CMK (cell line): ENCODE measurements at regions not wholly inside any gene's neighbourhood (a gene's known extent, or its start where the extent isn't known, plus 50 kb on each side); places are given as distances from the start of the nearest gene placed in this dataset.
"Not testable (repeated sequence)": the region's sequence is repeated elsewhere in the genome, so short reads cannot be mapped to it uniquely, and the experiment has no call there.

Experiments used
- DNase-seq: peaks from one replicate; pipeline ENCODE4 v3.0.0-alpha.2; 2010; ENCODE audit warnings: low read depth

DNA sequence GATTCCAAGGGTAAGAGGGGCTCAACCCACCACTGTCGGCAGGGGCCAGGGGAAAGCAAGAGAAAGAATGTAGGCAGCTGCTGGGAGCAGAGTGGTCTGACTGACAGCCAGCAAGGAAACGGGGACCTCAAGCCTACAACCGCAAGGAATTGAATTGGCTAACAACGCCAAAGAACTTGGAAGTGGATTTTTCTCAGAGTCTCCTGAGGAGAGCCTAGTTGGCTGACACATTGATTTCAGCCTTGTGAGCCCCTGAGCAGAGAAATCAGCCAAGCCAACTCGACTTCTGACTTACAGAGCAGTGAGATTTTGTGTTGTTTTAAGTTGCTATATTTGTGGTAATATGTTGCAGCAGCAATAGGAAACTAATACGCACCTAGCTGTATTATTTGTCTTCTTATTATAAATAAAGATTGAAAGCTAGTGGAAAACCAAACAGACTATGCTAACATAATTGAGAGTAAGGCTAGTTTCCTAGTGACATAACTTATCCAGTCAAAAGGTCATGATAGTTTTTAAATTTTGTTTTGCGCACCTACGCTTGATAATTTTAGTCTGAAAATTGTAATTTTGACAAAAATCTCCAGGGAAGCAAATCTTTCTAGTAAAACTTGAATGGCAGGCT, 145.8 kb upstream of the HCCS start:
- no peak for DNase-seq

DNA sequence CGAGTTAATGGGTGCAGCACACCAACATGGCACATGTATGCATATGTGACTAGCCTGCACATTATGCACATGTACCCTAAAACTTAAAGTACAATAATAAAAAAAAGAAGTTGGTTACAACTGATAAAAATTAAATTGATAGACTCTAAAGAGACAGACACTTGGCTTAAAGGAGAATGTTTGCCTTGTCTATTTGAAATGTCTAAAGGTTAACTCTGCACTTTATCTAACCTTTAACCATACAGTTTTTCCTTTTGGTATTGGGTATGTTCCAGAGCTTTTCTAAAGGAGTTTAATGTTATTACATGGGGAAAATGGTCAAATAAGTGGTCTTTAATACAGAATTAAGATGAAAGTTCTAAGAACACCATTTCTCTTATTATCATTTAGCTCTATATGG, 145.1 kb upstream of the HCCS start:
- DNase-seq: no peak

DNA sequence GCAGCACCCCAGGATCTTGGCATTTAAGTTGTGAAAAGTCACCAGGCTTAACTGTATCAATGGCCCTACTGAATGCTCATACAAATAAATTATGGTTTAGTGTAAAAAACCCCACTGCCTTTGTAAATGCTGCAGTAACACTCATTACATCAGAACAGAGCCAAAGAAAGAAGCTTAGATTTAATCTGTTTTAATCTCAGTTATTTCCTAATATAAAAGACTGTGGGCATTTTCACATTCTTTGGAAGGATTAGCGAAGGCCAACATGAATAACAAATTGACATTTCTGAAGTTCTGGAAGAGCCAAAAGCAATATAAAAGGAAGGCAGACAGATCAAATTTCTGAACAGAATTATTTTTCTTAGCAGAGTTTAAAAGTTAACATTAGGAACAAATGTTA, 140.0 kb upstream of the HCCS start:
- DNase-seq: no peak

DNA sequence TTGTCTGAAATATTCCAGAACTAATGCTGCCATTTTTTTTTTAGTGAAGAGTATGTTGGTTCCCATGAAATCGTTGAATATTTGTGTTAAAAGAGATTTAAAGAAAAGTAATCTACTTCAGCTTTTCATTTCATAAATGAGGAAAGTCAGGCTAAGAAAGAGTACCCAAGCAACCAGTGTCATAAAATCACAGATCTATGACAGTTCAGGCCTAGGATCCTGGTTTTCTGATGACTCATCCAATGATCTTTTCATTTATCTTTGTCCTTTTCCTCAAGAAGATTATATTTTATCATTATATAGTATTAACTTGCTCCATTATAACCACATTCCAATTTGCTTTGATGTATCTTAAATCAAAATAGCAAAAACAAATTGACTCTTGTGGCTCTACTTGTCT, 139.4 kb upstream of the HCCS start:
- DNase-seq: no peak

DNA sequence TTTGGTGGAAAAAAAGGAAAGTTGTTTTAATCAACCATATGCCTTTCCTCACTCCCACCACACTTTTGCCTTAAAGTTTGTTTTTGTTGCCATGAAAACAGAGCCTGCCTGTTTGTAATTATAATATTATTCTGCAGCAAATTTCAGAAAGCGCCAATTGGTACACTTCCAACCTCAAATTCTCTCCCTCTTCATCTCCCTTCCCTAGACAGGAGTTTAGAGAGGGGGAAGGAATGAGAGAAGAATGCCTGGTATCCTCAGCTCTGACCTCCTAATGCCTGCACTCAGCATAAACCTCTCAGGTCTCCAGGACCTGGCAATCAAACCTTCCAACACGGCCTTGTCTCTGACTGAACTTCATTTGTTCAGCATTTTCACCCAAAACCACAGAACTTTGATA, 138.4 kb upstream of the HCCS start:
- DNase-seq: no peak

DNA sequence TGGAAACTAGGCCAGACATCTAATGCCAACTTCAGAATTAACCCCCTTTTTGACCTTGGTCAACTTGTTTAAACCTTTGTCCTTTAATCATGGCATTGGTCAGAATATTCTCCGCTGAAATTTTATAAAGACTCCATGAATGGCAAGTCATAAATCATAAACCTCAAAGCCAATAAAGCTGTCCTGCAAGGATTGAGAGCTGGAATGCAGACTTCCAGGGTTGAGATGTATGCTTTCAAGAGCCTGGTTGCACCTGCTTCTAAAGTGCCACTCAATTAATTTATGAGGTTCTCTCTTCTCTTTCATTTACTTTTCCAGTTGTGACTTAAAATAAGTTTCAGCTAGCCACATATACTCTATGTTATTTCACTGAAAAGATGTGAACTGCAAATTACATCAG, 136.2 kb upstream of the HCCS start:
- DNase-seq: no peak

DNA sequence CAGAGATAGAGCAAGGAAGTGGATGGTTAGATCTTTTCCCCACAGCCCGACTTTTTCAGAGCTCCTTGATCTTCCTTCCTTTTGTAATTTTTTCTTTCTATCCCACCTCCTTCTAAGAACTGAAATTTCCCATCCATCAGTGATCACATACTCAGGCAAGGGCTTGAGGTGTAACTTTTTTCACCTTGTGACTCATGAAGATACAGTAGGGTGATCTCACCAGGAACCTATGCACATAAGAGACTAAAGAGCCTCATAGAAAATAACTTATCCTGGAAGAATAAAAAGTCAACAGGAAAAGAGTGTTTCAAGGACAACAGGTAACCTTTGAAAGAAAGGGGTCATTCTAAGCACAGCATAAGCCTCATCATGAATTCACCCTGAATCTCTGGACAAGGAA, 131.2 kb upstream of the HCCS start:
- no peak for DNase-seq

DNA sequence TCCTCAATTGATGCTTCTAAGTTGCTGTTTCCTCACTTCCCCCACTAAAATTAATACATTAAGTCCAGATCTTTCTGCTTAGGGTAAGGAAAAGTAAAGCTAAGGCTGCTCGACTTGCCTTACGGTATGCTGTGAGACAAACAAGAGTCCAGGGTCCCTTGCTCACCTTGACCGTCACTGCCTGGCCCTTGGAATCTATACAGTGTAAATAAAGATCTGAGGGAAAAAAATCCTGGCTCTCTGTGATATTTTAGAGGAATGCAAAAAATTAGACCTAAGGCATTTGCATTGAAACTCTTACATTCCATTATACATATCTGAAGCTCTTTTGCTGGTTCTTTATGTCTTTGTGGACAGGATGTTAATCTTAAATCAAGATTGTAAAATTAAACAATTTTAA, 129.6 kb upstream of the HCCS start:
- DNase-seq: no peak

DNA sequence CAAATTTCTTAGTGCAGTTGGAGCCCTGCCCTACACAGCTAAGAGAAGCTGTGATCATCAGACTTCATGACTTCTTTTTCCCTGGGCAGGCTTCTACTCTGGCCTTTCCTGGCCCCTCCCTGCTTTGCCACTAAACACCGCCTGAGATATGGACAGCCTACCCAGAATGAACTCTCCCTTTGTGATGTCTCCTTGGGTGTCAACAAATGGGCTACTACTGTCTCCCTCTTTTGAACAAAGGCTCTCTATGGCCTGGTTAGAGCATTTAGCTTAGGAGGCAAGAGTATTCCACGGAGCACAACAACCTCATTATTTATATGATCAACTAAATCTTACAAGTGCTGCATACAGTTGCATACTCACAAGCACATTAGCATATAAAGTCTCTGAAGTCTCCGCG, 127.6 kb upstream of the HCCS start:
- no peak for DNase-seq

DNA sequence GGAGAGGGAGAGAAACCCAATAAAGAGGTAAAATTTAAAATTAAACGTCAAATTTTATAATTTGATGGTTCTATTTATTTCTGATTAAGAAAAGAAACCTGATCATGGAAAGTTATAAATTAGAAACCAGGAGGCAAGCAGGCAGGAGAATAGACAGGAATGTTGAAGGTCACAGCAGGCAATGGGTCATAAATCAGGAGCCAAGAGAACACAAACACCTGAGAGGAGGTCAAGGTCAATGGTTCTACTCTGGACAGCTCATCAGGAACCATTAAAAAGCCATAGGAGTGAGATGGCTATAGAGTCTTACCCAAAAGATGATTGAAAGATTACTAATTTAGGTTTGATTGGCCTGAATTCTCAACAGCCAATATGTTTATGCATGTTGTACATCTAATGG, 126.9 kb upstream of the HCCS start:
- no peak for DNase-seq

DNA sequence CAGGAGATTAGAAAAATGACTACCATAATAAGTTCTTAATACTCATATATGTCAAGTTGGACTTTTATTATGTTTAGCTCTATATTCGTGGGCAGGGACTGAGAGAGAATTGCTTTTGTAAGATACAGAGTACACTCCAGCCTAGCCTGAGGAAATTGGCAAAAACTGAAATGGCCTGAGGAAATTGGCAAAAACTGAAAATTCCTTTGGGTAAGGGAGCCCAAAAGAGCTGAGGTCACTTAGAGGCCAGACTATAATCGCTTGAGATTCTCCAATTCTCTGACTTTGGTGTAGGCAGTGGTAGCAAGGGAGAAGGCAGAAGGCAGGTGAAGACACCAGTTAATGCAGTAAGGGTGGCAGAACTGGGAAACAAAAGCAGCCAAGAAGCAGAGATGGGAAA, 124.5 kb upstream of the HCCS start:
- DNase-seq: no peak

DNA sequence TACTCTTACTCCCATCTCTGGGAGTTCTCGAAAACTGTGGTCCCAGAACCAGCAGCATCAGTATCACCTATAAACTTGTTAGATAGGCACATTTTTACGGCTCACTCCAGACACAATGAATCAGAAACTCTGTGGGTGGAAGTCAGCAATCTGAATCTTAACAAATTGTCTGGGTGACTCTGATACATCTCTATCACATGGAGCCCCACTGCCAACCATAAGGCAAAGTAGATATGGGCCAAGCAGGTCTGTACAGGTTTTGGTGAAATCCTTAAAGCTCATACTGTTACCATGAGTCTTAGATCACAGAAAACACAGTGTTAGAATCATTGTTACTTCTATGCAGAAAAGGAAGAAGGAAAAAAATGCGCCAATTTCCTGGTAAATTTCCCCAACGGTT, 122.5 kb upstream of the HCCS start:
- no peak for DNase-seq

DNA sequence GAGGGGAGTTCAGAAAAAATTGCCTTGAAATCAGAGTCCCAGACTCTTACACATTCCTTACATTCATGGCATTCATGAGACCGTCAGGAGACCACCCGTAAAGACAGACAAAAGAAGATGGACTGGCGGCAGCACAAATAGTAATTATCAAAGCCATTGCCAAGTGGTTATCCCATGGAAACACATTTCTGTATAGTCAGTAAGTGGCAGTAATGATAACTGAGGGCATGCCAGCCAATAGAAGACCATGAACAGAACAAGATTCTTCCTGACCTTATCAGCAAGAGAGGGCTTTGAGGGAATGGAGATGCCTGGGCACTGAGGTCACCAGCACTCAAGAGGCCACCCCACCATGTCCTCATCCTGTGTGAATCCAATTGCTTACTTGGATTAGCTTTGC, 121.7 kb upstream of the HCCS start:
- DNase-seq: no peak

DNA sequence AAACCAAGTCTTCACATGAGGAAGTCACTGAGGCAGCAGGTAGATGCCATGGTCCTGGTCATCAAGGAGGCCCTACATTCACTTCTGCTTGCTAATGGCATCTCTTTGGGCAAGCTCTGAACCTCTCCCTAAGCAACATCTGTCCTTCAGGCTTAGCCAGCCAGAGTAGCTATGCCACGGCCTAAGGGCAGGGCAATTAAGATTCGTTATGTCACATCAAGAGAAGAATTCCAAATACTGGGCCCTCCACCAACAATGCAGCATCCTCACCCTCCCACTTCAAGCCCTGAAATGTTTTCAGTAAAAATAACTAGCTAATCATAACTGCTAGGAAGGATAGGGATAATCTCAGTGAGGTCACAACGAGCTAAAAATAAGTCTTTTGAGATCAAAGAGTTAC, 120.7 kb upstream of the HCCS start:
- DNase-seq: no peak

DNA sequence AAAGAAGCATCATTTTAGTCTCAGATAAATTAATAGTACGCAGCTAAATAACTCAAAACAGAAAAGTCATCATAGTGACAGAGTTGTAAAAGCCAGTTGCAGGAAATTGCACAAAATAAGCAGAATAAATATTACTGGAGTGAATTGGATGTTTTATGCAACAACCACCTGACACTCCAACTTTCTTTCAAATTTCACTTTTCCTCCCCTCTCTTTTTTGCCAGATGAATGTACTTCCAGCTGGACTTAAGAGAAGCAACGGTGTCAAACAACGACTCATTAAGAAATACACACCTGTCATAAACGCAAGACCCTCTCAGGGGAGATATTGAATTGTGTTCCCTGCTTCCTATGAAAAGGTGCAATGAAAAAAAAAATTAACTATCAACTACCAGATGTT, 120.2 kb upstream of the HCCS start:
- no peak for DNase-seq

DNA sequence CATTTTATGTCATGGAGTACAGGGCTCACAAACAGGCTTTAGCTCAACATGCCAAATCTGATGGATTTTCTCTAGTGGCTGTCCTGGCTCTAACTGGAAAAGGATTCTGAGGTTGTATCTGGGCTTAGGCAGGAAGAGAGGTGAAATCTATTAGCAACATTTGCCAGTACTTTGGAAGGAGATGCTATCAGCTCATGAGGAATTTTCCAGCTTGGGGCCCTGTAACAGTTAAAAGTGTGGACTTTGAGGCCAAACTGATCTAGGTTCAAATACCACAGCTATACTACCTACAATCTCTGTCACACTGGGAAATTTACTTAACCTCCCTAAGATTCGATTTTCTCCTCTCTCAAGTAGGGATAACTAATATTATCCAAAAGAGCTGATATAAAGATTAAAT, 119.0 kb upstream of the HCCS start:
- no peak for DNase-seq

DNA sequence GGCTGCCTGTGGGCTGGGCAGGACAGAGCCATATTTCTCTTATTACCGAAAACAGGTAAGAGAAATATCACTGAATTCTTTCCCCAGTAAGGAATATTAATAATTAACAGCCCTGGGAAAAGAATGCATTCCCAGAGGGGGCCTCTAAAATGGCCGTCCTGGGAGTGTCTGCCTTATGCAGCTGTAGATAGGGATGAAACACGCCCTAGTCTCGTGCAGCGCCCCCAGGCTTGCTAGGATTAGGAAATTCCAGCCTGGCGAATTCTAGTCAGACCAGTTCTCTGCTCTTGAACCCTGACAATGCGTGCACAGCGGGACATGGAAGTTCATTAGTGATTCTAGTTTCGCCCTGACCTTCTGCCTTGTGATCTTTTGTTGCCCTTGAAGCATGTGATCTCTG, 104.1 kb upstream of the HCCS start:
- DNase-seq: not testable (repeated sequence)

DNA sequence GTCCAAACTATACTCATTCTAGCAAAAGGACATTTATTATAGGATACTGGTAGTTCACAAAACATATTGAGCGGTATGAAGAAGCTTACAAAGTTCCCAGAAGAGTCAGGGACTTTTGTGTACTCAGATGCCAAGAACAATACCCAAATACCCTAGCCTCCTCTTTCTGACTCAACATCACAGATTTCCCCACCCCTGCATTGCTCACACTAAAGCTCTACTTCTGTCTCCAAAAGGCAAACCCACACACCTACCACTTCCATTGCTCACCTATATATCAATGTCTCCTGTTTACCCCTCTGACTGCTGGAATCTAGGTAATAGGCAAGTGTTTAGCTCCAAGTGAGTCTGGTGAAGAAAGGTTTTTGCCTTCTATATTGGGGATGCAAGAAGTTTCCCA, 100.7 kb upstream of the HCCS start:
- no peak for DNase-seq

DNA sequence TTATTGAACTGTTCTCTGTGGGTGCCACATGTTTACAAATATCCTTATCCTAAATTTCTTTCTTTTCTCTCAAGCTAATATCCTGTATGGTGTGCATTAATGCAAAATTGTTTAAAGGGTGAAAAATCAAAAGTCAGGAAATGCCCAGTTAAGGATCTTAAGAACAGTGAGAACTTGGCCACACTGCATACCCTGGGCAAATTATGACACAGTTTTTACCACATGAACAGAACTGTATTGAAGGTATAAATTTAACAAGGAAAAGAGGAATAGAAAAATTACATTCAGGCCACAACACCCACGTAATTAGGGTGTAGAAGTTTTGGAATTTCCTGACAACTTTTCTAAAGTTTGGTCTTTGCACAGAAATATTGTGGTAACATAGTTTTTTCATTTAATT, 94.4 kb upstream of the HCCS start:
- DNase-seq: no peak

DNA sequence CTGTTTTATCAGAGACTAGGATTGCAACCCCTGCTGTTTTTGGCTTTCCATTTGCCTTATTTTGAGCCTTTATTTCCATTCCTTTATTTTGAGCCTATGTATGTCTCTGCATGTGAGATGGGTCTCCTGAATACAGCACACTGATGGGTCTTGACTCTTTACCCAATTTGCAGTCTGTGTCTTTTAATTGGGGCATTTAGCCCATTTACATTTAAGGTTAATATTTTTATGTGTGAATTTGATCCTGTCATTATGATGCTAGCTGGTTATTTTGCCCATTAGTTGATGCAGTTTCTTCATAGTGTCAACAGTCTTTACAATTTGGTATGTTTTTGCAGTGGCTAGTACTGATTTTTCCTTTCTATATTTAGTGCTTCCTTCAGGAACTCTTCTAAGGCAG, 88.5 kb upstream of the HCCS start:
- DNase-seq: not testable (repeated sequence)

DNA sequence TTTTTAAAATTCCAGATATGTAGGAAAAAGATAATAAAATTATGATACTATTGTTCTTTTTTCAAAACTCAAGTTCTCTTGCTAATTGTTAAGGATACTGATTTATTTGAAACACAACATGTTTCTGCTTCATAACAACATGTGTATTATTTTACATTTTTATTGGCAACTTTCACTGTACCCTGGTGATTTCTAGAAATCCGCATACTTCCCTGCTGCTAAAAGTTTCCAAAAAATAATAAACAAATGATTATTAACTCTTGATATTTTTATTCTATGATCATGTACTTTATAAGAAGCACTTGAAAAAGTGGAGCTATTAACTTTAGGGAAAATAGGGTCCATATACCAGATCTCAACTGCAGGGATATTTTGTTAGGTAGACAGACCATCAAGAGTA, 71.2 kb upstream of the HCCS start:
- no peak for DNase-seq

DNA sequence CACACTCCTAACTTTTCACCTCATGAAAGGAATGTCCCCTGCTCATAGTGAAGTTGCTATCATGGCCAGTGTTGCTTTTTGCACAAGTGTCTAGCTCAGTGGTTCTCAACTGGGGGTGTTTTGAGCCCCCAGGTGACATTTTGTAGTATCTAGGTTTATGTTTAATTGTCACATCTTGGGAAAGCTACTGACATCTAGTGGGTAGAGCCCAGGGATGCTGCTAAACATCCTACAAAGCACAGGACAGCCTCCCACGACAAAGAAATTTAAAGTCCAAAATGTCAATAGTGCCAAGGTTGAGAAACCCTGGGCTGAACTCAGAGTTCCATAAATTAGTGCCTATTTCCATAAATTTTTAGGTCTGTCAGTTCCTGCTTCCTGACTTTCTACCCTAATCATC, 70.7 kb upstream of the HCCS start:
- no peak for DNase-seq

DNA sequence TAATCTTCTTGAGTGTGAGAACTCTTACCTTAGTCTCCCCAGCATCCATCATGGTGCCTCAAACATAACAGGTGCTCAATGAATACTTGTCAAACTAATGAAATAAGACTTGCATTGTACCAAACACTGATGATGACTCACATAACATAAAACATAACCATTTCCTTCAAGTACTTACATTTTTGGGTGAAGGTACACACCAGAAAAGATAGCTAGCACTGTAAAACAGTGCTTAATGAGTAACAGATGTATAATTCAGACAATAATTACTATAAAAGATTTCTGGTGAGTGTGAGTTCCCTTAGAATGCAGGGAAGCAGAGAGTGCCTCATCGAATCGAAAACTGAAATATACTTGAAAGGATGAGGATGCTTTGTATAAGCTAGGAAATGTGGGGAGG, 70.1 kb upstream of the HCCS start:
- DNase-seq: no peak

DNA sequence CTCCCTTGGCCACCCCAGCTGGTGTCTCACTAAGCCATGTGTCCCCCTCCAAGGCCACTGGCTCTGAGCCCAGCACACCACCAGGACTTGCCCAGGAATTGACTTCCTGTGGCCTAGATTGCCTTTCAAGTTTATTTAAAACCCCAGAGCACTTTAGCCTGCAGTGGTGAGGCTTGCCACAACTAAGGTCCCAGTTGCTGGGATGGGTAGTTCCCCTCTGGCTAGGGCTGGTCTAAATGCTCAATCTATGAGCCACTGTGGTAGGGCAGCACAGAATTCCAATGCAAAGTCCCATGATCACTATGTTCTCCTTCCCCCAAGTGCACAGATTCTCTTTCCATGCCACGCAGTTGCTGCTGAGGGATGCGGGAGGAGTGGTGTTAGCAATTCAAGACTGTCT, 61.1 kb upstream of the HCCS start:
- DNase-seq: no peak

DNA sequence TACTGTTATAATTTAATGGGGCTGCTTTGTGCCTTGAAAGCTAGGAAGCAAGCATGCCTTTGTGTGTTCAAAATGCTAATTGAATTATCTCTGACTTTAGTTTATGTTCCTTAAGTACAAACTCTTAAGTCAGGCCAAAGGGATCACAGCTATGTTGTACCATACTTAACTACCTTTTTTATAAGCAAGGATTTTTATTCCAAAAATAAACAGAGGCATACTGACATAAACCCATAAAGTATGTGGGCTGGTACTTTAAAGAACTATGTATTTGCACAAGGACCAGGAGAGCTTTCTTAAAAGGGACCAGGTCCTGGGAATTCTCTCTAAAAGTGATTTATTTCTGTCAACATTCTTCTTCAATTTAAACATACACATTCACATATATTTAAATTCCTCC, 57.8 kb upstream of the HCCS start:
- no peak for DNase-seq
